ENCODE measurements at regions not wholly inside any gene's neighbourhood (a gene's known extent, or its start where the extent isn't known, plus 50 kb on each side); places are given as distances from the start of the nearest gene placed in this dataset.

DNA sequence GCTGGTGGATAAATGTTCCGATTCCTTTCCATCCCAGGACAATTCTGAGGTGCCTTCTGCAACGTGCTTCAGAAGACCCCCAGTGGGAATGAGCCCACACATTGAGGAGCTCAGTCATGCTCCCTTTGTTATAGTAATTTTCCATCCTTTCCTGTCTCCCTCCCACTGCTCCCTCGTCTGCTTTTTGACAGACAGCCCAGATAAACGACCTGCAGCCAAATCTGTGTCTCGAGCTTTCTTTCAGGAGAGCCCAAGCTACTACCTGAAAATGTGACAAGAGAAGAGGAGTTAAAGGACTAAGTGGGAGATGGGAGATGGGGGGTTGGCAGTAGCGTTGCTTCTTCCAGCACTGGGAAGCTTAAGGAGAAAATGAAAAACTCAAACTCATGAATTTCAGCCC, 65.9 kb upstream of the LRRN2 start:
- H3K4me3 ChIP-seq (ENCODE audit: low read depth, low read length) = no peak overlapping the region
- TF ChIP-seq, protein P1, sequence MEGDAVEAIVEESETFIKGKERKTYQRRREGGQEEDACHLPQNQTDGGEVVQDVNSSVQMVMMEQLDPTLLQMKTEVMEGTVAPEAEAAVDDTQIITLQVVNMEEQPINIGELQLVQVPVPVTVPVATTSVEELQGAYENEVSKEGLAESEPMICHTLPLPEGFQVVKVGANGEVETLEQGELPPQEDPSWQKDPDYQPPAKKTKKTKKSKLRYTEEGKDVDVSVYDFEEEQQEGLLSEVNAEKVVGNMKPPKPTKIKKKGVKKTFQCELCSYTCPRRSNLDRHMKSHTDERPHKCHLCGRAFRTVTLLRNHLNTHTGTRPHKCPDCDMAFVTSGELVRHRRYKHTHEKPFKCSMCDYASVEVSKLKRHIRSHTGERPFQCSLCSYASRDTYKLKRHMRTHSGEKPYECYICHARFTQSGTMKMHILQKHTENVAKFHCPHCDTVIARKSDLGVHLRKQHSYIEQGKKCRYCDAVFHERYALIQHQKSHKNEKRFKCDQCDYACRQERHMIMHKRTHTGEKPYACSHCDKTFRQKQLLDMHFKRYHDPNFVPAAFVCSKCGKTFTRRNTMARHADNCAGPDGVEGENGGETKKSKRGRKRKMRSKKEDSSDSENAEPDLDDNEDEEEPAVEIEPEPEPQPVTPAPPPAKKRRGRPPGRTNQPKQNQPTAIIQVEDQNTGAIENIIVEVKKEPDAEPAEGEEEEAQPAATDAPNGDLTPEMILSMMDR (IDR thresholded peaks at IDR 0.05; ENCODE audit: borderline replicate concordance, insufficient read depth, low read depth, low read length) = no peak

DNA sequence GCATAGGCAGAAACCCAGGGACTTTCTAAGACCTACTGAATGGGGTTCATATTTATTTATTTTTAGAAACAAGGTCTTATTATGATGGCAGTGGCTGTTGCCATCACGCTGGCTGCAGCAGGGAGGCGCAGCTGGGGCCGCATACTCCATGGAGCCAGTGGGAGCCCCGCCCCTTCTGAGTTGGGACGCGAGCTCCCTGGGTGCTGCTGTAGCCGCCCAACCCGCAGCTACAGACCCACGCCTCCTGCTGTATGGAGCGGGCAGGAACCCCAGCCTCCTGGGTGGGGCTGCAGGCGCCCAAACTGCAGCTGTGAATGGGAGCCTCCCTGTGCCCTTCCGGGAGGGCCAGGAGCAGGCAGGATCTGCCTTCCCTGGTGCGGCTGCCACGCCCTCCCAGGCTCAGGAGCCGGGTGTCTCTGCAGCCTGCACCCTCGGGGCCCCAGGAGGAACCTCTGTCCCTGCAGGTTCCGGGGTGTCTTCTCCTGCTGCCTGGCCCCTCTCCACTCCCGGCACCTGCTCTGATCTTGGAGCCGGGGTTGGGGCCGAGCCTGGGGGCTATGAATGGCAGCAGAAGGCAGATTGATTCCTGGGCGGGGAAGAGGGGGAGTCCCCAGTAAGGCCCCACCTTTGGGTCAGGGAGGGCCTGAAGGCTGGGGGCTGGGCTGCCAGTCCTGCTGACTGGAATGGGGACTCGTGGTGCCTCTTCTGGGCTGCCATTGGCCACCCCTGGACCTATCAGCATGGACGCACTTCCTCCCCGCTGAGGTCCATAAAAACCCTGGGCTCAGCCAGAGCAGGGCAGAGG, 66.5 kb upstream of the LRRN2 start:
- no peak overlapping the region for H3K4me3 ChIP-seq (ENCODE audit: low read depth, low read length)
- TF ChIP-seq, protein P1 (IDR thresholded peaks at IDR 0.05; ENCODE audit: borderline replicate concordance, insufficient read depth, low read depth, low read length) = no peak

DNA sequence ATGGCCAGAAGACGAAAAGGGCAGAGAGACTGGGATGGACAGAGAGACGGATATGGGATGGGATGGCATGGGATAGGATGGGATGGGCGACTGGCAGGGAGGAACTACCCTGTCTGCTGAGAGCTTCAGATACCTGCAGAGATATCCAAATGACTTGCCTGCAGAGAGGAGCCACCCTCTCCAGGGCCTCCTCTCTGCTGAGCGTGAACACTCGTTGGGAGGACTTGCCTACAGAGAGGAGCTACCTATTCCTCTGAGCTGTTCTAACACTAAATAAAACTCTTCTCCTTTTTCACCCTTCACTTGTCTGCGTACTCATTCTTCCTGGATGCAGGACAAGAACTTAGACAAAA, 67.1 kb upstream of the LRRN2 start:
- no peak overlapping the region for H3K4me3 ChIP-seq (ENCODE audit: low read depth, low read length)
- TF ChIP-seq, protein P1 (IDR thresholded peaks at IDR 0.05; ENCODE audit: borderline replicate concordance, insufficient read depth, low read depth, low read length) = no peak

DNA sequence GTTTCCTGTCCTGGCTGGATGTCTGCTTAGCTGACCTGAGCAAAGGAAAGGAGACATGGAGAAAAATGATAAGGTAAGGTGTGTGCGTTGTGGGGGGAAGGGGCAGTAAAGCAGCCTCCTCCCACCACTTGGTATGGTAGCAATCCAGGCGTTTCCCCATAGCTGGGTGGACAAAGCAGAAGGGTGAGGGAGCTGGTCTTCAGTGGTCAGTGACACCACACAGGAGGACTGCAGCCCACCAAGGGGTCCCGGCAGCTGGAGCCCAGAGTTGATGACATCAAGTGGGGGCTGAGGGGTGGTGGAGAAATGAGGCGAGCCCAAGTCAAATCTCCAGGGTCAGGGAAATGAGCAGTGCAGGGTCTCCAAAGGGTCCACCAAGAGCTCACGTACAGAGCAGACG, 69.3 kb upstream of the LRRN2 start:
- H3K4me3 ChIP-seq (ENCODE audit: low read depth, low read length) = no peak overlapping the region
- TF ChIP-seq, protein P1 (IDR thresholded peaks at IDR 0.05; ENCODE audit: borderline replicate concordance, insufficient read depth, low read depth, low read length) = no peak

DNA sequence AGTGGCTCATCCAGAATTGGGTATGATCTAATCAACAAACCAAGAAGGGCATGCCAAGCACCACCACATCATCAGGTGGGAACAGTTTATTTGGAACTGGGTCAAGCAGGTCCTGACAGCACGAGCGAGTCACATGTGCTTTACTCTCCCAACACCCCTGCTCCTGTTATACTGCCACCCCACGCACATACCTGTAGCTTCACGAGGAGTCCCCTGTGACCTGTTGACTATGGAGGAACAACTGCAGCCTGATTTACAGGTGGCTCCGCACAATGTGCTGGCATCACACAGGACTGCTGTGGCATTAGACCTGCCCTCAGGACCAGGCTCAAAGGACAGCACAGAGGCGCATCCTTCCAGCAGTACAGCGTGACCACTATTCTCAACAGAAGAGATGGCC, 70.8 kb upstream of the LRRN2 start:
- no peak overlapping the region for H3K4me3 ChIP-seq (ENCODE audit: low read depth, low read length)
- TF ChIP-seq, protein P1 (IDR thresholded peaks at IDR 0.05; ENCODE audit: borderline replicate concordance, insufficient read depth, low read depth, low read length) = no peak

DNA sequence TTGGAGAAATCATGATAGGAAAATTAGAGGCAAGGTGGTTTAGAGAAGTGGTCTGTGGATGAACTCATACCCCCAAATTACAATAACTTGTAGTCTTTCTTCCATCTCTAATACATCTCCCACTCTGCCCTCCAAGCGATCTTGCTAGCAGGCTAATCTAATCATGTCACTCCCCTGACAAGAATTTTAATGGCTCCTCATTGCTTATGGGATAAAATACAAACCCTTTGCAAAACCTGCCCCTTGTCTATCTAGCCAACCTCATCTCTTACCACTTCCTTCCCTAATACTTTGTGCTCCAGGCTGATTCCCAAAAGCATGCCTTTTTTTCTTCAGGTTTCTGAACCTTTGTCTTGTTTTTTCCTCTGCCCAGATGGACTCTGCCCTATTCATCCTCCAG, 71.3 kb upstream of the LRRN2 start:
- H3K4me3 ChIP-seq (ENCODE audit: low read depth, low read length) = no peak overlapping the region
- TF ChIP-seq, protein P1 (IDR thresholded peaks at IDR 0.05; ENCODE audit: borderline replicate concordance, insufficient read depth, low read depth, low read length) = no peak

DNA sequence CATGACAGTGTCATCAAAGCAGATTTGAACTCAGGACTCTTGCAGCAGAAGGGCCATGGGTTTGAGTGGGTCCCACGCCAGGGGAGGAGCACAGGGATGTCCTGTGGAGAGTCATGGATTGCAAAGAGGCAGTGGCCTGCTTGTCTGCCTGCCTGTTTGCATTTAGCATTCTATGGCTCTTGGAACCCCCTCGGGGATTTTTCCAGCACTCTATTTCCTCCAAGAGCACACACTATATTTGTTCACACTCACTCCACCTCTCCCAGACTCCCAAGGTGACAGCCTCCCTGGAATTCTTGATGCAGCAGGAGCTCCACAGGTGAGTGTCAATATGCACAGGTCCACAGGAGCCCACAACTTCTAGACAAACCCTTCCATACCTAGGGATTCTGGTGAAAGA, 73.1 kb upstream of the LRRN2 start:
- no peak overlapping the region for H3K4me3 ChIP-seq (ENCODE audit: low read depth, low read length)
- TF ChIP-seq, protein P1 (IDR thresholded peaks at IDR 0.05; ENCODE audit: borderline replicate concordance, insufficient read depth, low read depth, low read length) = no peak
